Neural cell (in vitro differentiated cells): ENCODE measurements at regions not wholly inside any gene's neighbourhood (a gene's known extent, or its start where the extent isn't known, plus 50 kb on each side); places are given as distances from the start of the nearest gene placed in this dataset.

Experiments
- H2AFZ ChIP-seq: fragments of 200-600, 300-800 bp; sonication (generic), shearing (Covaris generic); 2 replicates; pipeline ENCODE4 v1.6.0; 2014; ENCODE audit warnings: low read depth, mild to moderate bottlenecking, antibody characterized with exemption, low read length, moderate library complexity
- H3F3A ChIP-seq: fragments of 200-600 bp; shearing (Covaris generic); 2 replicates; pipeline ENCODE4 v1.6.1; 2016; ENCODE audit warnings: mild to moderate bottlenecking, moderate library complexity, mixed read lengths, antibody characterized with exemption, low read length; ENCODE audit not compliant: insufficient read depth, poor library complexity, severe bottlenecking
- H3K27ac ChIP-seq: fragments of 200-600, 300-800 bp; sonication (generic), shearing (Covaris generic); 2 replicates; pipeline ENCODE4 v1.5.1; 2014; ENCODE audit warnings: mild to moderate bottlenecking, low read length, moderate library complexity
- H3K27me3 ChIP-seq: fragments of 300-800, 200-600 bp; sonication (generic), shearing (Covaris generic); 2 replicates; pipeline ENCODE4 v1.6.0; 2014; ENCODE audit warnings: mild to moderate bottlenecking, low read depth, low read length, moderate library complexity; ENCODE audit not compliant: insufficient read depth
- H3K36me3 ChIP-seq: fragments of 300-800, 200-600 bp; sonication (generic), shearing (Covaris generic); 2 replicates; pipeline ENCODE4 v1.5.1; 2014; ENCODE audit warnings: mild to moderate bottlenecking, antibody characterized with exemption, low read length, moderate library complexity; ENCODE audit not compliant: insufficient read depth
- H3K4me2 ChIP-seq: fragments of 300-800, 200-600 bp; sonication (generic), shearing (Covaris generic); 2 replicates; pipeline ENCODE4 v1.6.0; 2014; ENCODE audit warnings: mild to moderate bottlenecking, low read length
- H3K4me3 ChIP-seq: fragments of 300-800, 200-600 bp; sonication (generic), shearing (Covaris generic); 2 replicates; pipeline ENCODE4 v1.5.1; 2014; ENCODE audit warnings: mild to moderate bottlenecking, low read length, moderate library complexity
- H3K79me2 ChIP-seq: fragments of 200-600 bp; shearing (Covaris generic); replicated peaks from 2 replicates; pipeline ENCODE4 v1.6.0; 2014; ENCODE audit warnings: mild to moderate bottlenecking, low read length, moderate library complexity; ENCODE audit not compliant: insufficient read depth
- H3K9ac ChIP-seq: fragments of 300-800, 200-600 bp; sonication (generic), shearing (Covaris generic); 2 replicates; pipeline ENCODE4 v1.6.1; 2016; ENCODE audit warnings: mild to moderate bottlenecking, low read length, mixed read lengths
- H3K9me2 ChIP-seq: fragments of 200-600 bp; shearing (Covaris generic); 2 replicates; pipeline ENCODE4 v1.6.1; 2016; ENCODE audit warnings: mild to moderate bottlenecking, low read length, mixed read lengths; ENCODE audit not compliant: insufficient read depth
- H3K9me3 ChIP-seq: fragments of 200-600, 300-800 bp; sonication (generic), shearing (Covaris generic); 2 replicates; pipeline ENCODE4 v1.6.1; 2016; ENCODE audit warnings: mild to moderate bottlenecking, mixed run types, low read length, moderate library complexity, mixed read lengths
- H4K20me1 ChIP-seq: fragments of 200-600 bp; shearing (Covaris generic); 2 replicates; pipeline ENCODE4 v1.6.1; 2016; ENCODE audit warnings: mild to moderate bottlenecking, mixed run types; ENCODE audit not compliant: insufficient read depth
- EP300 ChIP-seq: fragments of 450-650 bp; conservative IDR thresholded peaks from 2 replicates; pipeline ENCODE4 v1.6.1; 2014; ENCODE audit warnings: antibody characterized with exemption, mild to moderate bottlenecking, moderate library complexity; ENCODE audit not compliant: poor library complexity, severe bottlenecking
- EZH2 ChIP-seq: fragments of 200-600, 300-800 bp; shearing (Covaris generic), sonication (generic); IDR thresholded peaks from 2 replicates; pipeline ENCODE4 v1.6.1; 2014; ENCODE audit warnings: antibody characterized with exemption, low read length, borderline replicate concordance, mild to moderate bottlenecking; ENCODE audit not compliant: insufficient read depth, poor library complexity, severe bottlenecking
- MXI1 ChIP-seq: fragments of 450-650 bp; conservative IDR thresholded peaks from 2 replicates; pipeline ENCODE4 v1.6.1; 2014; ENCODE audit warnings: antibody characterized with exemption, mild to moderate bottlenecking; ENCODE audit not compliant: poor library complexity, severe bottlenecking
- POLR2AphosphoS5 ChIP-seq: IDR thresholded peaks from 2 replicates; pipeline ENCODE4 v1.6.1; 2012
- RAD21 ChIP-seq: fragments of 450-650 bp; conservative IDR thresholded peaks from 2 replicates; pipeline ENCODE4 v1.6.1; 2014; ENCODE audit warnings: antibody characterized with exemption, mild to moderate bottlenecking, moderate library complexity
- REST ChIP-seq: IDR thresholded peaks from 2 replicates; pipeline ENCODE4 v1.6.1; 2012; ENCODE audit warnings: borderline replicate concordance
- SMC3 ChIP-seq: fragments of 450-650 bp; conservative IDR thresholded peaks from 2 replicates; pipeline ENCODE4 v1.6.1; 2014; ENCODE audit warnings: antibody characterized with exemption, mild to moderate bottlenecking, moderate library complexity; ENCODE audit not compliant: poor library complexity
- TAF1 ChIP-seq: IDR thresholded peaks from 2 replicates; pipeline ENCODE4 v1.6.1; 2012; ENCODE audit warnings: low read depth
- TF ChIP-seq, protein P1 (sequence below): fragments of 450-650 bp; IDR thresholded peaks from 2 replicates; pipeline ENCODE4 v1.5.1; 2014; ENCODE audit warnings: antibody characterized with exemption, mild to moderate bottlenecking, moderate library complexity; ENCODE audit not compliant: poor library complexity, severe bottlenecking

GRCh38 chr7:46357290-46357689 is 436.2 kb upstream of the IGFBP3 start:
- H3K27ac ChIP-seq: no peak overlapping the region
- no peak overlapping the region for H3K4me2 ChIP-seq
- no peak overlapping the region for H3K4me3 ChIP-seq
- no peaks in the 10 kb centered on the region for H3K9me2 ChIP-seq
- no peaks in the 10 kb centered on the region for H3K27me3 ChIP-seq
- no peak overlapping the region for H3K9ac ChIP-seq
- H3F3A ChIP-seq: no peaks in the 10 kb centered on the region
- H3K36me3 ChIP-seq: no peaks in the 10 kb centered on the region
- no peaks in the 10 kb centered on the region for H3K79me2 ChIP-seq
- no peaks in the 10 kb centered on the region for H3K9me3 ChIP-seq
- no peaks in the 10 kb centered on the region for H4K20me1 ChIP-seq
- no peak overlapping the region for H2AFZ ChIP-seq
- no peak for TF ChIP-seq EZH2
- no peak for TF ChIP-seq TAF1
- TF ChIP-seq POLR2AphosphoS5: no peak
- TF ChIP-seq MXI1: no peak
- no peak for TF ChIP-seq REST
- no peak for TF ChIP-seq EP300
- no peak for TF ChIP-seq SMC3
- no peak for TF ChIP-seq RAD21
- TF ChIP-seq, protein P1, sequence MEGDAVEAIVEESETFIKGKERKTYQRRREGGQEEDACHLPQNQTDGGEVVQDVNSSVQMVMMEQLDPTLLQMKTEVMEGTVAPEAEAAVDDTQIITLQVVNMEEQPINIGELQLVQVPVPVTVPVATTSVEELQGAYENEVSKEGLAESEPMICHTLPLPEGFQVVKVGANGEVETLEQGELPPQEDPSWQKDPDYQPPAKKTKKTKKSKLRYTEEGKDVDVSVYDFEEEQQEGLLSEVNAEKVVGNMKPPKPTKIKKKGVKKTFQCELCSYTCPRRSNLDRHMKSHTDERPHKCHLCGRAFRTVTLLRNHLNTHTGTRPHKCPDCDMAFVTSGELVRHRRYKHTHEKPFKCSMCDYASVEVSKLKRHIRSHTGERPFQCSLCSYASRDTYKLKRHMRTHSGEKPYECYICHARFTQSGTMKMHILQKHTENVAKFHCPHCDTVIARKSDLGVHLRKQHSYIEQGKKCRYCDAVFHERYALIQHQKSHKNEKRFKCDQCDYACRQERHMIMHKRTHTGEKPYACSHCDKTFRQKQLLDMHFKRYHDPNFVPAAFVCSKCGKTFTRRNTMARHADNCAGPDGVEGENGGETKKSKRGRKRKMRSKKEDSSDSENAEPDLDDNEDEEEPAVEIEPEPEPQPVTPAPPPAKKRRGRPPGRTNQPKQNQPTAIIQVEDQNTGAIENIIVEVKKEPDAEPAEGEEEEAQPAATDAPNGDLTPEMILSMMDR: no peak

- no peak overlapping the region for H3K4me2 ChIP-seq
- H4K20me1 ChIP-seq: no peaks in the 10 kb centered on the region
- no peak overlapping the region for H3K27ac ChIP-seq
- no peaks in the 10 kb centered on the region for H3F3A ChIP-seq
- no peaks in the 10 kb centered on the region for H3K9me3 ChIP-seq
- H3K79me2 ChIP-seq: no peaks in the 10 kb centered on the region
- no peaks in the 10 kb centered on the region for H3K27me3 ChIP-seq
- no peaks in the 10 kb centered on the region for H3K9me2 ChIP-seq
- H3K36me3 ChIP-seq: no peaks in the 10 kb centered on the region
- no peak for TF ChIP-seq RAD21
- TF ChIP-seq TAF1: no peak
- TF ChIP-seq EZH2: no peak
- TF ChIP-seq, protein P1: no peak
- H3K9ac ChIP-seq: no peak overlapping the region
- no peak overlapping the region for H3K4me3 ChIP-seq
- H2AFZ ChIP-seq: no peak overlapping the region
These were observed 435.3 kb upstream of the IGFBP3 start for GRCh38 chr7:46356371-46356770.
